Anterior cingulate cortex (tissue), 58 donors: ENCODE measurements at regions not wholly inside any gene's neighbourhood (a gene's known extent, or its start where the extent isn't known, plus 50 kb on each side); places are given as distances from the start of the nearest gene placed in this dataset.

ENCODE experiments used
- DNase-seq, 58 donors: peaks; one replicate each; lab custom pipeline; 2025; lab: John Stamatoyannopoulos, UW

- no peak for DNase-seq
Measured at GRCh38 chr12:73321776-73322175, 1049.6 kb downstream of the TRHDE start.

- no peak for DNase-seq
Measured at GRCh38 chr12:73330584-73331351, 1058.6 kb downstream of the TRHDE start.

GRCh38 chr12:73341559-73342247, 1069.5 kb downstream of the TRHDE start:
- DNase-seq, result no peak

GRCh38 chr12:73342733-73343132, 1070.6 kb downstream of the TRHDE start:
- no peak for DNase-seq

GRCh38 chr12:73352826-73353225, 1080.7 kb downstream of the TRHDE start:
- no peak for DNase-seq

- DNase-seq, result no peak
Measured at GRCh38 chr12:73361156-73361863, 1089.1 kb downstream of the TRHDE start.

GRCh38 chr12:73361864-73362230, 1089.7 kb downstream of the TRHDE start:
- no peak for DNase-seq

- no peak for DNase-seq
Measured at GRCh38 chr12:73362666-73363065, 1090.5 kb downstream of the TRHDE start.

- DNase-seq, result no peak
Measured at GRCh38 chr12:73372856-73373255, 1100.7 kb downstream of the TRHDE start.

GRCh38 chr12:73374360-73374759, 1102.2 kb downstream of the TRHDE start:
- no peak for DNase-seq

GRCh38 chr12:73383584-73384222, 1111.5 kb downstream of the TRHDE start:
- no peak for DNase-seq

GRCh38 chr12:73384592-73384991, 1112.4 kb downstream of the TRHDE start:
- DNase-seq, result no peak

- no peak for DNase-seq
Measured at GRCh38 chr12:73390261-73390660, 1118.1 kb downstream of the TRHDE start.

- DNase-seq, result no peak
Measured at GRCh38 chr12:73413051-73413450, 1124.6 kb upstream of the ATXN7L3B start.

- DNase-seq, result no peak
Measured at GRCh38 chr12:73413974-73414373, 1123.7 kb upstream of the ATXN7L3B start.

- DNase-seq, result no peak
Measured at GRCh38 chr12:73414926-73415325, 1122.7 kb upstream of the ATXN7L3B start.

- no peak for DNase-seq
Measured at GRCh38 chr12:73418541-73418940, 1119.1 kb upstream of the ATXN7L3B start.

- DNase-seq, result no peak
Measured at GRCh38 chr12:73421832-73422231, 1115.8 kb upstream of the ATXN7L3B start.

GRCh38 chr12:73424484-73424883, 1113.2 kb upstream of the ATXN7L3B start:
- no peak for DNase-seq

GRCh38 chr12:73445658-73446324, 1091.8 kb upstream of the ATXN7L3B start:
- DNase-seq, result no peak
